HCT116 (cell line): ENCODE measurements at regions not wholly inside any gene's neighbourhood (a gene's known extent, or its start where the extent isn't known, plus 50 kb on each side); places are given as distances from the start of the nearest gene placed in this dataset.
"Not testable (repeated sequence)": the region's sequence is repeated elsewhere in the genome, so short reads cannot be mapped to it uniquely, and the experiment has no call there.

Experiments used
- CTCF ChIP-seq, 3 experiments: fragments of 200-600 bp in 1 of 3; sonication (generic) in 1 of 3; IDR thresholded peaks in 2 of 3; conservative IDR thresholded peaks in 1 of 3; 2 replicates each; pipeline ENCODE4 v1.5.1; 2012 to 2017; ENCODE audit warnings: low read depth in 2 of 3, low read length in 2 of 3, antibody characterized with exemption in 1 of 3, borderline replicate concordance in 1 of 3, control low read depth in 1 of 3, mild to moderate bottlenecking in 1 of 3, mixed read lengths in 1 of 3, mixed run types in 1 of 3, moderate library complexity in 1 of 3; ENCODE audit not compliant: insufficient read depth in 1 of 3
- EZH2 ChIP-seq: fragments of 200-600 bp; sonication (generic); IDR thresholded peaks from 2 replicates; pipeline ENCODE4 v1.6.1; 2017; ENCODE audit warnings: antibody characterized with exemption, mixed run types
- FOSL1 ChIP-seq: IDR thresholded peaks from 2 replicates; pipeline ENCODE4 v1.6.1; 2012; ENCODE audit warnings: low read depth
- MAX ChIP-seq: IDR thresholded peaks from 2 replicates; pipeline ENCODE4 v1.6.1; 2012
- POLR2A ChIP-seq: IDR thresholded peaks from 2 replicates; pipeline ENCODE4 v1.7.0; 2011; ENCODE audit warnings: borderline replicate concordance; ENCODE audit not compliant: insufficient read depth, insufficient read length; ENCODE audit errors: extremely low read depth
- POLR2AphosphoS5 ChIP-seq: IDR thresholded peaks from 2 replicates; pipeline ENCODE4 v1.6.1; 2011; ENCODE audit warnings: mild to moderate bottlenecking, low read depth, low read length, moderate library complexity
- RAD21 ChIP-seq: IDR thresholded peaks from 2 replicates; pipeline ENCODE4 v1.6.1; 2012; ENCODE audit warnings: low read depth, mild to moderate bottlenecking
- REST ChIP-seq: IDR thresholded peaks from 2 replicates; pipeline ENCODE4 v1.6.1; 2012; ENCODE audit warnings: low read depth
- SRF ChIP-seq: IDR thresholded peaks from 2 replicates; pipeline ENCODE4 v1.6.1; 2012; ENCODE audit warnings: low read depth
- TCF7L2 ChIP-seq: IDR thresholded peaks from 2 replicates; pipeline ENCODE4 v1.7.0; 2011; ENCODE audit warnings: borderline replicate concordance, inconsistent platforms; ENCODE audit not compliant: insufficient read depth, insufficient read length; ENCODE audit errors: extremely low read depth
- YY1 ChIP-seq: IDR thresholded peaks from 2 replicates; pipeline ENCODE4 v1.6.1; 2011; ENCODE audit warnings: low read length, low read depth, moderate library complexity, mild to moderate bottlenecking; ENCODE audit not compliant: insufficient replicate concordance; ENCODE audit errors: extremely low read depth
- ZBTB33 ChIP-seq: IDR thresholded peaks from 2 replicates; pipeline ENCODE4 v1.6.1; 2011; ENCODE audit warnings: mild to moderate bottlenecking, low read length, moderate library complexity; ENCODE audit not compliant: insufficient replicate concordance; ENCODE audit errors: extremely low read depth

- not testable (repeated sequence) for TF ChIP-seq YY1; CTCF (IDR thresholded peaks at IDR 0.05 in 2 of 3, conservative IDR thresholded peaks at IDR 0.05 in 1 of 3; ENCODE audit: borderline replicate concordance in 1 of 3, insufficient read depth in 1 of 3, low read depth in 2 of 3, low read length in 2 of 3); TCF7L2; RAD21; POLR2AphosphoS5; REST; EZH2; SRF; ZBTB33; MAX; POLR2A; FOSL1
Measured at GRCh38 chrX:1847000-1847399, 232.1 kb downstream of the ASMT start.
